HepG2 (cell line): ENCODE measurements at regions not wholly inside any gene's neighbourhood (a gene's known extent, or its start where the extent isn't known, plus 50 kb on each side); places are given as distances from the start of the nearest gene placed in this dataset.

ENCODE experiments used
- ATAC-seq: fragments of 200-7000 bp; cut with Tn5 transposase; 3 replicates; pipeline ENCODE4 v1.9.1; 2020; ENCODE audit warnings: mild to moderate bottlenecking, moderate library complexity
- BruUV-seq: library from RNA; stranded (reverse); fragments of 400-500 nt; replicated peaks from 2 replicates; lab custom pipeline; 2021; lab: Mats Ljungman, UMichigan
- CTCF ChIA-PET: fragments of 300-600 bp; formaldehyde crosslinking; extraction: SDS; loops from one replicate; lab custom pipeline; 2021; ENCODE audit warnings: low total read pairs, inconsistent platforms, low intra/inter-chr PET ratio; lab: Yijun Ruan, JAX
- POLR2A ChIA-PET: fragments of 350-600 bp; sonication (Branson Sonifier 250); formaldehyde crosslinking; loops from one replicate; lab custom pipeline; 2020; ENCODE audit warnings: antibody characterized with exemption, inconsistent platforms; lab: Yijun Ruan, JAX
- DNase-seq: peaks from one replicate; pipeline ENCODE4 v3.0.0-alpha.2; 2015; ENCODE audit warnings: low spot score
- FAIRE-seq: peaks from 3 replicates; lab custom pipeline; 2011; peaks lifted over from hg19 to GRCh38; lab: Jason Lieb, UNC
- H2AFZ ChIP-seq: one replicate; pipeline ENCODE4 v1.6.1; 2011; ENCODE audit warnings: low read length, inconsistent platforms
- H3K27ac ChIP-seq: fragments of 300-600 bp; 3 replicates; pipeline ENCODE4 v1.8.0; 2011; ENCODE audit warnings: mixed run types, mild to moderate bottlenecking, mixed read lengths, low read length, inconsistent platforms; ENCODE audit not compliant: insufficient read depth; ENCODE audit errors: extremely low read length
- H3K27me3 ChIP-seq, 2 experiments: fragments of 200-600 bp in 1 of 2; 2 replicates in 1 of 2; 3 replicates in 1 of 2; pipeline versions ENCODE4 v1.6.0 to v1.8.0; 2011; ENCODE audit warnings: low read length in 2 of 2, mild to moderate bottlenecking in 2 of 2, moderate library complexity in 2 of 2, inconsistent platforms in 1 of 2; ENCODE audit not compliant: insufficient read depth in 2 of 2, control insufficient read depth in 1 of 2
- H3K36me3 ChIP-seq, 2 experiments: fragments of 200-600 bp in 1 of 2; replicated peaks in 1 of 2; 2 replicates in 1 of 2; 3 replicates in 1 of 2; pipeline versions ENCODE4 v1.5.1 to v1.8.0; 2011; ENCODE audit warnings: low read length in 2 of 2, inconsistent platforms in 1 of 2; ENCODE audit not compliant: insufficient read depth in 2 of 2, control insufficient read depth in 1 of 2
- H3K4me1 ChIP-seq: 2 replicates; pipeline ENCODE4 v1.5.1; 2012; ENCODE audit warnings: low read length, inconsistent platforms; ENCODE audit not compliant: insufficient read depth
- H3K4me2 ChIP-seq: 2 replicates; pipeline ENCODE4 v1.6.0; 2011; ENCODE audit warnings: low read depth, low read length, inconsistent platforms
- H3K4me3 ChIP-seq, 3 experiments: fragments of 200-600 bp in 1 of 3; sonication (generic), shearing (Covaris generic) in 1 of 3; replicated peaks in 1 of 3; 2 replicates each; pipeline ENCODE4 v1.5.1; 2011 to 2016; ENCODE audit warnings: low read length in 3 of 3, inconsistent platforms in 2 of 3, low read depth in 2 of 3, mild to moderate bottlenecking in 2 of 3, control low read depth in 1 of 3, mixed read lengths in 1 of 3; ENCODE audit not compliant: insufficient read depth in 1 of 3
- H3K79me2 ChIP-seq: one replicate; pipeline ENCODE4 v1.6.1; 2011; ENCODE audit warnings: low read length, inconsistent platforms; ENCODE audit not compliant: insufficient read depth
- H3K9ac ChIP-seq: 2 replicates; pipeline ENCODE4 v1.6.0; 2011; ENCODE audit warnings: mild to moderate bottlenecking, low read depth, low read length, inconsistent platforms; ENCODE audit not compliant: insufficient read depth
- H3K9me3 ChIP-seq: 2 replicates; pipeline ENCODE4 v1.5.1; 2012; ENCODE audit warnings: mild to moderate bottlenecking, low read length
- H4K20me1 ChIP-seq: 2 replicates; pipeline ENCODE4 v1.6.0; 2011; ENCODE audit warnings: inconsistent platforms, mild to moderate bottlenecking, low read length, moderate library complexity; ENCODE audit not compliant: insufficient read depth
- ARHGAP35 ChIP-seq: sonication (generic); formaldehyde crosslinking; IDR thresholded peaks from 2 replicates; pipeline ENCODE4 v1.9.0; 2022; ENCODE audit warnings: mild to moderate bottlenecking, inconsistent platforms, moderate library complexity, missing genetic modification reagents, borderline replicate concordance
- CCDC6 ChIP-seq: sonication (generic); formaldehyde crosslinking; IDR thresholded peaks from 2 replicates; pipeline ENCODE4 v1.8.1; 2022; ENCODE audit warnings: mild to moderate bottlenecking, missing genetic modification reagents, moderate library complexity
- HMG20A ChIP-seq: IDR thresholded peaks from 2 replicates; pipeline ENCODE4 v1.6.1; 2016; ENCODE audit warnings: borderline replicate concordance
- KLF6 ChIP-seq: IDR thresholded peaks from 2 replicates; pipeline ENCODE4 v1.8.0; 2016; ENCODE audit warnings: missing biosample characterization, missing genetic modification reagents
- MATR3 ChIP-seq: sonication (generic); formaldehyde crosslinking; IDR thresholded peaks from 2 replicates; pipeline ENCODE4 v1.4.0; 2020; ENCODE audit warnings: missing genetic modification reagents
- MYPOP ChIP-seq: sonication (generic); formaldehyde crosslinking; IDR thresholded peaks from 2 replicates; pipeline ENCODE4 v1.8.1; 2023; ENCODE audit warnings: mild to moderate bottlenecking, moderate library complexity, missing genetic modification reagents
- RXRA ChIP-seq: sonication (generic); formaldehyde crosslinking; IDR thresholded peaks from 2 replicates; pipeline ENCODE4 v1.5.1; 2020; ENCODE audit warnings: missing genetic modification reagents
- ZBTB26 ChIP-seq: IDR thresholded peaks from 2 replicates; pipeline ENCODE4 v1.6.1; 2016; ENCODE audit warnings: missing compliant biosample characterization, missing genetic modification reagents, borderline replicate concordance
- ZBTB39 ChIP-seq: sonication (generic); formaldehyde crosslinking; IDR thresholded peaks from 2 replicates; pipeline ENCODE4 v1.5.0; 2020; ENCODE audit warnings: missing genetic modification reagents
- ZC3H4 ChIP-seq: sonication (generic); formaldehyde crosslinking; IDR thresholded peaks from 2 replicates; pipeline ENCODE4 v1.4.0; 2020; ENCODE audit warnings: missing genetic modification reagents, borderline replicate concordance
- ZNF274 ChIP-seq: sonication (generic); formaldehyde crosslinking; IDR thresholded peaks from 2 replicates; pipeline ENCODE4 v1.5.1; 2020; ENCODE audit warnings: mild to moderate bottlenecking, missing genetic modification reagents
- ZNF773 ChIP-seq: sonication (generic); formaldehyde crosslinking; IDR thresholded peaks from 2 replicates; pipeline ENCODE4 v1.4.0; 2020; ENCODE audit warnings: missing genetic modification reagents, borderline replicate concordance
- WGBS: methylation state at CpG from one replicate; pipeline ENCODE4 v1.1.6; 2017; ENCODE audit warnings: low lambda C conversion rate; 5-methylcytosine and 5-hydroxymethylcytosine counted together
- in situ Hi-C: cut with HindIII; loops from 2 replicates; pipeline ENCODE4 v1.10.0; 2017; ENCODE audit warnings: low pct_unique_long_range_greater_than_20kb; ENCODE audit not compliant: extremely low pct_ligation_motif_present
- intact Hi-C: fragments of 100-400 bp; cut with micrococcal nuclease; formaldehyde crosslinking; loops from one replicate; pipeline ENCODE4 v1.10.0; 2022; ENCODE audit not compliant: unreplicated experiment

- no peak for TF ChIP-seq ZBTB39 (CRISPR knock-in tag)
- no peak for TF ChIP-seq ARHGAP35
- no peak for TF ChIP-seq ZBTB26 (CRISPR knock-in tag)
- TF ChIP-seq ZNF773 (CRISPR knock-in tag) = no peak
- no peak for TF ChIP-seq ZNF274
- TF ChIP-seq RXRA (CRISPR knock-in tag) = no peak
- TF ChIP-seq CCDC6 = no peak
- TF ChIP-seq KLF6 (CRISPR knock-in tag) = no peak
- no peak for TF ChIP-seq ZC3H4 (CRISPR knock-in tag)
- no peak for TF ChIP-seq HMG20A (CRISPR knock-in tag)
- TF ChIP-seq MYPOP (CRISPR knock-in tag) = no peak
- no peak for TF ChIP-seq MATR3 (CRISPR knock-in tag)
- TF ChIP-seq, all 625 proteins: peak for 0
- Histone ChIP-seq H3K36me3 (no peaks in the 10 kb centered on the region), H4K20me1 (no peaks in the 10 kb centered on the region), H3K9ac (no peak overlapping the region), H3K9me3 (peaks cover 48% of the 10 kb centered on the region), H2AFZ (no peak overlapping the region), H3K4me3 (no peak overlapping the region), H3K79me2 (no peaks in the 10 kb centered on the region), H3K27ac (no peak overlapping the region), H3K27me3 (no peaks in the 10 kb centered on the region; a peak in 1 of 5 replicates), H3K4me1 (no peaks in the 10 kb centered on the region), H3K4me2 (no peak overlapping the region)
- 0% methylated on average over 1 of the region's 1 CpG for WGBS
- CTCF ChIA-PET = no interaction called here
- ATAC-seq = no peak
- BruUV-seq = no TSS peak
- POLR2A ChIA-PET = no interaction called here
- intact Hi-C loops = no loop called here
- no peak for DNase-seq
- in situ Hi-C loops = no loop called here
- no peak for FAIRE-seq
Measured at GRCh38 chr12:90679674-90680073, 275.3 kb downstream of the CCER1 start.
